Endothelial cell of umbilical vein (primary cell): ENCODE measurements at regions not wholly inside any gene's neighbourhood (a gene's known extent, or its start where the extent isn't known, plus 50 kb on each side); places are given as distances from the start of the nearest gene placed in this dataset.

Experiments used
- BruUV-seq: library from RNA; stranded (reverse); fragments of 400-500 nt; replicated peaks from 2 replicates; lab custom pipeline; 2021; lab: Mats Ljungman, UMichigan
- CTCF ChIA-PET: fragments of 300-600, 350-600 bp; sonication (Branson Sonifier 250); formaldehyde crosslinking; loops from one replicate; lab custom pipeline; 2021; ENCODE audit warnings: antibody characterized with exemption, inconsistent platforms; lab: Charles Lee
- POLR2A ChIA-PET: fragments of 300-600, 350-600 bp; sonication (Branson Sonifier 250); formaldehyde crosslinking; loops from one replicate; lab custom pipeline; 2021; ENCODE audit warnings: antibody characterized with exemption, inconsistent platforms; lab: Charles Lee
- DNase-seq: peaks from one replicate; pipeline ENCODE4 v3.0.0-alpha.2; 2011; ENCODE audit warnings: low read depth, low spot score
- FAIRE-seq: peaks from 2 replicates; lab custom pipeline; 2011; peaks lifted over from hg19 to GRCh38; lab: Jason Lieb, UNC
- H2AFZ ChIP-seq: 2 replicates; pipeline ENCODE4 v1.6.0; 2012; ENCODE audit warnings: low read depth, low read length, control low read depth, inconsistent platforms
- H3K27ac ChIP-seq: 2 replicates; pipeline ENCODE4 v1.5.1; 2011; ENCODE audit warnings: low read depth, mild to moderate bottlenecking, control low read depth, low read length, moderate library complexity; ENCODE audit not compliant: insufficient read depth
- H3K27me3 ChIP-seq, 2 experiments: 2 replicates each; pipeline versions ENCODE4 v1.6.0 to v1.6.1; 2011; ENCODE audit warnings: low read length in 2 of 2, mixed read lengths in 1 of 2; ENCODE audit not compliant: control insufficient read depth in 2 of 2, insufficient read depth in 2 of 2
- H3K36me3 ChIP-seq, 2 experiments: 2 replicates in 1 of 2; 3 replicates in 1 of 2; pipeline ENCODE4 v1.5.1; 2011; ENCODE audit warnings: low read length in 2 of 2, mild to moderate bottlenecking in 1 of 2, moderate library complexity in 1 of 2; ENCODE audit not compliant: control insufficient read depth in 2 of 2, insufficient read depth in 2 of 2; ENCODE audit errors: extremely low read depth in 1 of 2
- H3K4me1 ChIP-seq: 3 replicates; pipeline ENCODE4 v1.5.1; 2011; ENCODE audit warnings: mild to moderate bottlenecking, low read length; ENCODE audit not compliant: control insufficient read depth, insufficient read depth; ENCODE audit errors: extremely low read depth
- H3K4me2 ChIP-seq: 2 replicates; pipeline ENCODE4 v1.6.1; 2011; ENCODE audit warnings: low read length, control low read depth, mixed read lengths; ENCODE audit not compliant: insufficient read depth
- H3K4me3 ChIP-seq, 3 experiments: fragments of 200-600 bp in 1 of 3; sonication (generic), shearing (Covaris generic) in 1 of 3; replicated peaks in 1 of 3; 2 replicates each; pipeline ENCODE4 v1.5.1; 2011 to 2016; ENCODE audit warnings: control low read depth in 3 of 3, low read length in 3 of 3, mild to moderate bottlenecking in 2 of 3, inconsistent platforms in 1 of 3, low read depth in 1 of 3, moderate library complexity in 1 of 3; ENCODE audit not compliant: insufficient read depth in 1 of 3
- H3K79me2 ChIP-seq: 2 replicates; pipeline ENCODE4 v1.6.0; 2012; ENCODE audit warnings: low read length, inconsistent platforms; ENCODE audit not compliant: control insufficient read depth, insufficient read depth
- H3K9ac ChIP-seq: replicated peaks from 2 replicates; pipeline ENCODE3; 2011; ENCODE audit warnings: low read length, control low read depth; ENCODE audit not compliant: insufficient read depth; ENCODE audit errors: extremely low read depth
- H3K9me1 ChIP-seq: replicated peaks from 3 replicates; pipeline ENCODE4 v1.6.0; 2011; ENCODE audit warnings: mild to moderate bottlenecking, low read length; ENCODE audit not compliant: control insufficient read depth, insufficient read depth; ENCODE audit errors: extremely low read depth
- H3K9me3 ChIP-seq: replicated peaks from 2 replicates; pipeline ENCODE4 v1.5.1; 2012; ENCODE audit warnings: low read length, inconsistent platforms; ENCODE audit not compliant: control insufficient read depth, insufficient read depth
- H4K20me1 ChIP-seq: replicated peaks from 2 replicates; pipeline ENCODE3; 2011; ENCODE audit warnings: mild to moderate bottlenecking, low read length; ENCODE audit not compliant: control insufficient read depth, insufficient read depth; ENCODE audit errors: extremely low read depth
- EZH2 ChIP-seq: IDR thresholded peaks from 2 replicates; pipeline ENCODE4 v1.6.1; 2012; ENCODE audit warnings: borderline replicate concordance, low read depth, mild to moderate bottlenecking, moderate library complexity, low read length, inconsistent platforms; ENCODE audit not compliant: severe bottlenecking
- FOS ChIP-seq: IDR thresholded peaks from 2 replicates; pipeline ENCODE4 v1.6.1; 2011; ENCODE audit warnings: mild to moderate bottlenecking, low read length, moderate library complexity, borderline replicate concordance; ENCODE audit not compliant: insufficient read depth
- GATA2 ChIP-seq: IDR thresholded peaks from 2 replicates; pipeline ENCODE4 v1.7.0; 2011; ENCODE audit warnings: low read depth, mild to moderate bottlenecking, moderate library complexity, mixed read lengths, low read length; ENCODE audit not compliant: insufficient read length, insufficient read depth
- JUN ChIP-seq: IDR thresholded peaks from 2 replicates; pipeline ENCODE4 v1.6.1; 2011; ENCODE audit warnings: borderline replicate concordance, low read depth; ENCODE audit not compliant: insufficient read length, insufficient read depth
- MYC ChIP-seq: IDR thresholded peaks from one replicate; pipeline ENCODE4 v1.6.1; 2011; ENCODE audit warnings: mild to moderate bottlenecking, low read depth, low read length
- POLR2A ChIP-seq: IDR thresholded peaks from 2 replicates; pipeline ENCODE4 v1.6.1; 2012; ENCODE audit warnings: low read depth, mild to moderate bottlenecking, control low read depth, low read length
- POLR2AphosphoS5 ChIP-seq: IDR thresholded peaks from 2 replicates; pipeline ENCODE4 v1.6.1; 2012; ENCODE audit warnings: low read depth, mild to moderate bottlenecking, control low read depth, low read length, moderate library complexity; ENCODE audit not compliant: insufficient read depth
- dilution Hi-C: fragments of 300-500 bp; cut with MboI; formaldehyde crosslinking; loops from one replicate; pipeline ENCODE4 v1.15.0; 2019; ENCODE audit warnings: low sequenced_read_pairs; ENCODE audit not compliant: extremely low pct_ligation_motif_present
- intact Hi-C: fragments of 100-400 bp; cut with micrococcal nuclease; formaldehyde crosslinking; loops from one replicate; pipeline ENCODE4 v1.10.0; 2022
- TF ChIP-seq, protein P1 (sequence below): IDR thresholded peaks from 2 replicates; pipeline ENCODE4 v1.6.1; 2011; ENCODE audit not compliant: insufficient read depth, insufficient read length
- TF ChIP-seq, protein P2 (sequence below), 2 donors: IDR thresholded peaks; 1 replicate in 1 of 2; 2 replicates in 1 of 2; pipeline ENCODE4 v1.5.1; 2011; ENCODE audit warnings: low read length in 2 of 2, mild to moderate bottlenecking in 2 of 2, moderate library complexity in 2 of 2, control low read depth in 1 of 2, inconsistent platforms in 1 of 2, low read depth in 1 of 2; ENCODE audit not compliant: insufficient read depth in 1 of 2; ENCODE audit errors: extremely low read depth in 1 of 2

DNA sequence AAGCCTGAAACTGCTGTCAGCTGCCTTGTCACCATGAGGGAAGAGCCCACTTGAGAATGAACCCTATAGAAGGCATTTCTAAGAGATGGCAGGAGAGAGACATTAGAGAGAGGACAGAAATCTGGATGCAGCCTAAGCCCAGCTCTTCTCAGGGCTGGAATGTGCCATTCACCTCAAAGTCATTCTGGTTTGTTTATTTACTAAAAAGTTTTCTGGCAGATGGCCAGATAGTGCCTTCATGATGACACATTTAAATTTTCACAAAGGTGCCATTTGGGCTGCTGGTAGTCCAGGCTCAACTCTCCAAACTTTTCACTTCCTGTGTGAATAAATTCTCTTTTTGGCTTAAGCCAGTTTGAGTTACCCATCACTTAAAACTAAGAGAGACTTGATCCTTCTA lies 144.6 kb upstream of the ZNF366 start:
- no peak overlapping the region for H2AFZ ChIP-seq
- ChIA-PET POLR2A (no interaction called here), CTCF (no interaction called here)
- DNase-seq: no peak
- no TSS peak for BruUV-seq
- intact Hi-C loops: no loop called here
- FAIRE-seq: no peak
- no peaks in the 10 kb centered on the region for H3K27me3 ChIP-seq
- H4K20me1 ChIP-seq: no peaks in the 10 kb centered on the region
- no peaks in the 10 kb centered on the region for H3K4me1 ChIP-seq
- no peak overlapping the region for H3K27ac ChIP-seq
- no peaks in the 10 kb centered on the region for H3K79me2 ChIP-seq
- no peak overlapping the region for H3K4me2 ChIP-seq
- no peaks in the 10 kb centered on the region for H3K9me1 ChIP-seq
- H3K9me3 ChIP-seq: no peaks in the 10 kb centered on the region
- H3K9ac ChIP-seq: no peak overlapping the region
- dilution Hi-C loops: no loop called here
- no peaks in the 10 kb centered on the region for H3K36me3 ChIP-seq
- no peak overlapping the region for H3K4me3 ChIP-seq
- no peak for TF ChIP-seq JUN
- TF ChIP-seq FOS: no peak
- TF ChIP-seq MYC: no peak
- TF ChIP-seq, protein P1, sequence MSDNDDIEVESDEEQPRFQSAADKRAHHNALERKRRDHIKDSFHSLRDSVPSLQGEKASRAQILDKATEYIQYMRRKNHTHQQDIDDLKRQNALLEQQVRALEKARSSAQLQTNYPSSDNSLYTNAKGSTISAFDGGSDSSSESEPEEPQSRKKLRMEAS: no peak
- TF ChIP-seq GATA2: no peak
- TF ChIP-seq POLR2A: no peak
- no peak for TF ChIP-seq POLR2AphosphoS5
- TF ChIP-seq, protein P2, sequence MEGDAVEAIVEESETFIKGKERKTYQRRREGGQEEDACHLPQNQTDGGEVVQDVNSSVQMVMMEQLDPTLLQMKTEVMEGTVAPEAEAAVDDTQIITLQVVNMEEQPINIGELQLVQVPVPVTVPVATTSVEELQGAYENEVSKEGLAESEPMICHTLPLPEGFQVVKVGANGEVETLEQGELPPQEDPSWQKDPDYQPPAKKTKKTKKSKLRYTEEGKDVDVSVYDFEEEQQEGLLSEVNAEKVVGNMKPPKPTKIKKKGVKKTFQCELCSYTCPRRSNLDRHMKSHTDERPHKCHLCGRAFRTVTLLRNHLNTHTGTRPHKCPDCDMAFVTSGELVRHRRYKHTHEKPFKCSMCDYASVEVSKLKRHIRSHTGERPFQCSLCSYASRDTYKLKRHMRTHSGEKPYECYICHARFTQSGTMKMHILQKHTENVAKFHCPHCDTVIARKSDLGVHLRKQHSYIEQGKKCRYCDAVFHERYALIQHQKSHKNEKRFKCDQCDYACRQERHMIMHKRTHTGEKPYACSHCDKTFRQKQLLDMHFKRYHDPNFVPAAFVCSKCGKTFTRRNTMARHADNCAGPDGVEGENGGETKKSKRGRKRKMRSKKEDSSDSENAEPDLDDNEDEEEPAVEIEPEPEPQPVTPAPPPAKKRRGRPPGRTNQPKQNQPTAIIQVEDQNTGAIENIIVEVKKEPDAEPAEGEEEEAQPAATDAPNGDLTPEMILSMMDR (IDR thresholded peaks at IDR 0.05; ENCODE audit: extremely low read depth in 1 of 2, insufficient read depth in 1 of 2, low read depth in 1 of 2, low read length in 2 of 2): no peak
- no peak for TF ChIP-seq EZH2
